ENCODE measurements at regions not wholly inside any gene's neighbourhood (a gene's known extent, or its start where the extent isn't known, plus 50 kb on each side); places are given as distances from the start of the nearest gene placed in this dataset.

DNA sequence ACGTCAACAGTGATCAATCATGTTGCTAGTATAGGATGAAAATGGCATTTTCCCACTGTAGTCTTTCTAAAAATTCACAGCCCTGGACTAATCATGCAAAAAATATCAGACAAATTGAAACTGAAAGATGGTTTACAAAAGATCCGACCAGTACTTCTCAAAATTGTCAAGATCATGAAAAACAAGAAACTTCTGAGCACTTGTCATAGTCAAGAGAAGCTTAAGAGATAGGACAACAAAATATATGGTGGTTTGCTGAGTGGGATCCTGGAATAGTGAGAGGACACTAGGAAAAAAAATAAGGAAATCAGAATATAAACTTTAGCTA lies 101.1 kb downstream of the NAA11 start:
- DNase-seq (ENCODE audit: low read depth), result no peak
- TF ChIP-seq, protein P1, sequence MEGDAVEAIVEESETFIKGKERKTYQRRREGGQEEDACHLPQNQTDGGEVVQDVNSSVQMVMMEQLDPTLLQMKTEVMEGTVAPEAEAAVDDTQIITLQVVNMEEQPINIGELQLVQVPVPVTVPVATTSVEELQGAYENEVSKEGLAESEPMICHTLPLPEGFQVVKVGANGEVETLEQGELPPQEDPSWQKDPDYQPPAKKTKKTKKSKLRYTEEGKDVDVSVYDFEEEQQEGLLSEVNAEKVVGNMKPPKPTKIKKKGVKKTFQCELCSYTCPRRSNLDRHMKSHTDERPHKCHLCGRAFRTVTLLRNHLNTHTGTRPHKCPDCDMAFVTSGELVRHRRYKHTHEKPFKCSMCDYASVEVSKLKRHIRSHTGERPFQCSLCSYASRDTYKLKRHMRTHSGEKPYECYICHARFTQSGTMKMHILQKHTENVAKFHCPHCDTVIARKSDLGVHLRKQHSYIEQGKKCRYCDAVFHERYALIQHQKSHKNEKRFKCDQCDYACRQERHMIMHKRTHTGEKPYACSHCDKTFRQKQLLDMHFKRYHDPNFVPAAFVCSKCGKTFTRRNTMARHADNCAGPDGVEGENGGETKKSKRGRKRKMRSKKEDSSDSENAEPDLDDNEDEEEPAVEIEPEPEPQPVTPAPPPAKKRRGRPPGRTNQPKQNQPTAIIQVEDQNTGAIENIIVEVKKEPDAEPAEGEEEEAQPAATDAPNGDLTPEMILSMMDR (IDR thresholded peaks at IDR 0.05; ENCODE audit: insufficient read depth, low read length), result no peak
- H3K4me3 ChIP-seq (ENCODE audit: low read depth, low read length), result no peak overlapping the region

DNA sequence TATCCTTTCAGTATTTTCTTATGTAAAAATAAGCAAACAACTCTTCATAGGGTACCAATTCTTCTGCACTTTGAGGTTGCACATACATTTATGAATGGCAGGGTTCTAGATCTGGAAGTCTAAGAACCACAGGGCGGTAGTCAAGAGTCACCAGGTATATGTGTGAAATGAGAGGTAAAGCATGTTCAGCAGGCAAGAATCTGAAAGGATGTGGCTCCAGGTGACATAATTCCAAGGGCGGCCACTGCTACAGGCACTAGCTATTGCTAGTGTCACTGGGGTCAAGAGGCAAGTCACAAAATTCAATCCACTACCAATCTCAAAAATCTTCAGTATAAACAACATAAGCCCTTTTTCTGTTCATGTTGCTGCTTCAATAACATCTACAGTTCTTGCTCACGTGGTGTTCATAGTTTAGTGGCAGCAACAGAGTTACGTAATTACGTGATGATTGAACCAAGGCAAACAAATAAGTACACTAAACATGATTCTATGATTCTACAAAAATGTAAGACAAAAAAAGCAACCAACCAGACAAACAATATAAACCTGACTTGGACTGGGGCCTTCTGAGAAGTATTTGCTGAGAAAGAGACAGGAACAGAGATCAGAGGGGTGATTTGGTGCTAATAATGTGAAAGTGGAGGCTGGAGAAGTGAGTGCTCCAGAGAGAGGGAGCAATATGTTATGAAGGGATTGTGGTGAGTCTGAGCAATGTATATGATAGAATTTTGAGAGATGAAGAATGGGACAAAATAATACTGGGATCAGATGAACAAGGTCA lies 101.7 kb downstream of the NAA11 start:
- no peak for DNase-seq (ENCODE audit: low read depth)
- H3K4me3 ChIP-seq (ENCODE audit: low read depth, low read length), result no peak overlapping the region
- TF ChIP-seq, protein P1 (IDR thresholded peaks at IDR 0.05; ENCODE audit: insufficient read depth, low read length), result no peak

DNA sequence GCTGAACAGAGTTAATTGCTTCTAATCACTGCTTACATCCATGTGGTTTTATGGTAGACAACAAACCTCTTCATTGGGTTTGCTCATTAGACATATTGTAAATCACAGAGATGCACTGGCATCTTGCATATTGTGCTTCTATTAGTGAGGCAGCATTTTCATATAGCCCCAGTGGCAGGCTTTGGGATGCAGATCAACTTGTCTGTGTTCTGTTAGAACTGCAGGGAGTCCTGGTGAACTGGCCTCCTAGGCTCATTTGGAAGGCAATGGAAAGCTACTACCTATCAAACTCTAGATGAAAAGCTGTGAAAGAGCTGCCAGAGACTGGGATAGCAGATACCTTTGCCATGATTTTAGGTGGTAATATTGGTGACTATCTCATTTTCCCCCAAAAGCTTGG lies 108.8 kb downstream of the NAA11 start:
- no peak overlapping the region for H3K4me3 ChIP-seq (ENCODE audit: low read depth, low read length)
- DNase-seq (ENCODE audit: low read depth), result no peak
- TF ChIP-seq, protein P1 (IDR thresholded peaks at IDR 0.05; ENCODE audit: insufficient read depth, low read length), result no peak

DNA sequence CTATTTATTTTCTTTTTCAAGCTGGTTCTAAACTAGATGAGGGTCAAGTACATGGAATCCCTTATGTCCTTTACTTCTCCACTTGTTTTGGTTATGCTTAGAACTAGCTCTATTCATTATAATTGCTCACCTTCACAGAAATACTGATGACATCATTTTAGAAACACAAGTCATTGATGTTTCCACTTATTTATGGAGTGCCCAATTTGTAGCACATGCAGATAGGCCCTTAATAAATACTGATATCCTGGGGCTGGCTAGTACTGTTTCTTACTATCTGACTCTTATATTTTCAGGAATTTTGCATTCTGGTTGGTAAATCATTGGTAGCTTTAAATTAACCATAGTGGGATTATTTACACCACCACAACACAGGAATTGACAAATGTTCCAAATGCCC lies 112.2 kb downstream of the NAA11 start:
- DNase-seq (ENCODE audit: low read depth), result no peak
- TF ChIP-seq, protein P1 (IDR thresholded peaks at IDR 0.05; ENCODE audit: insufficient read depth, low read length), result no peak
- no peak overlapping the region for H3K4me3 ChIP-seq (ENCODE audit: low read depth, low read length)

- H3K4me3 ChIP-seq (ENCODE audit: low read depth, low read length), result no peak overlapping the region
- TF ChIP-seq, protein P1 (IDR thresholded peaks at IDR 0.05; ENCODE audit: insufficient read depth, low read length), result no peak
- DNase-seq (ENCODE audit: low read depth), result no peak
These were observed 112.9 kb downstream of the NAA11 start for GRCh38 chr4:79213010-79213409.

DNA sequence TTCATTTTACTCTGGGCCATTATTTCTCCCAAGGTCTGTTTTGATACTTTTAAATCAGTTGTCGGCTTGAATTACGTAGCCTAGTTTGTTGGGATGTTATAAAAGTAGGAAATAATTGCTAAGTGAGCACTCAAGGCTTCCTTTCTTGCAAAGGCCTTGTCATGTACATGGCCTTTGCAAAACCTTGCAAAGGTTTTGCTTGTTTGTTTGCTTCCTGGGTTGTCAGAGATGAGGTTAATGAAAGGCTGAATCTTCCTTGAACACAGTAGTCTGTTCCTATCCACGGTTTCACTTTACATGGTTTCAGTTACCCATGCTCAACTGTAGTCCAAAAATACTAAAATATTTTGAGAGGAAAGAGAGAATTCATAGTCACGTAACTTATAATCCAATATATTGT lies 113.5 kb downstream of the NAA11 start:
- no peak for DNase-seq (ENCODE audit: low read depth)
- no peak overlapping the region for H3K4me3 ChIP-seq (ENCODE audit: low read depth, low read length)
- TF ChIP-seq, protein P1 (IDR thresholded peaks at IDR 0.05; ENCODE audit: insufficient read depth, low read length), result no peak

- H3K4me3 ChIP-seq (ENCODE audit: low read depth, low read length), result no peak overlapping the region
- no peak for DNase-seq (ENCODE audit: low read depth)
- TF ChIP-seq, protein P1 (IDR thresholded peaks at IDR 0.05; ENCODE audit: insufficient read depth, low read length), result no peak
These were observed 114.4 kb downstream of the NAA11 start for GRCh38 chr4:79211490-79211889.
